Esophagus squamous epithelium (tissue), 4 donors: ENCODE measurements at regions not wholly inside any gene's neighbourhood (a gene's known extent, or its start where the extent isn't known, plus 50 kb on each side); places are given as distances from the start of the nearest gene placed in this dataset.

Source experiments
- CTCF ChIP-seq, 6 experiments: fragments of 450-650 bp in 4 of 6; fragments of 200-600 bp in 2 of 6; sonication (generic) in 2 of 6; IDR thresholded peaks; one replicate each; pipeline ENCODE4 v1.5.1; 2016 to 2019; ENCODE audit warnings: antibody characterized with exemption in 6 of 6, mild to moderate bottlenecking in 4 of 6, moderate library complexity in 4 of 6
- POLR2A ChIP-seq, 4 donors: fragments of 450-650 bp; IDR thresholded peaks; one replicate each; pipeline ENCODE4 v1.6.1; 2017; ENCODE audit warnings: antibody characterized with exemption in 4 of 4, mild to moderate bottlenecking in 4 of 4, moderate library complexity in 3 of 4

- TF ChIP-seq CTCF (IDR thresholded peaks at IDR 0.05): no peak
- TF ChIP-seq POLR2A (IDR thresholded peaks at IDR 0.05): no peak
These were observed 1067.4 kb downstream of the CDH9 start for GRCh38 chr5:25970906-25971489.
